ENCODE measurements at regions not wholly inside any gene's neighbourhood (a gene's known extent, or its start where the extent isn't known, plus 50 kb on each side); places are given as distances from the start of the nearest gene placed in this dataset.

- TF ChIP-seq SMARCB1 (IDR thresholded peaks at IDR 0.05; ENCODE audit: insufficient read length, low read depth) (no peak), NFYB (IDR thresholded peaks at IDR 0.05; ENCODE audit: extremely low read depth, insufficient read length) (no peak), FOSL1 (tag; conservative IDR thresholded peaks at IDR 0.05) (no peak), SMAD4 (CRISPR knock-in tag; conservative IDR thresholded peaks at IDR 0.05) (no peak), SIN3A (IDR thresholded peaks at IDR 0.05; ENCODE audit: borderline replicate concordance in 2 of 2, control insufficient read depth in 1 of 2, low read depth in 2 of 2, low read length in 2 of 2) (no peak), ZZZ3 (IDR thresholded peaks at IDR 0.05) (no peak), HDAC6 (IDR thresholded peaks at IDR 0.05; ENCODE audit: low read depth, low read length) (no peak), MEF2A (IDR thresholded peaks at IDR 0.05; ENCODE audit: control insufficient read depth, low read depth, low read length) (no peak), DPF2 (IDR thresholded peaks at IDR 0.05) (no peak), FOXP1 (CRISPR knock-in tag; IDR thresholded peaks at IDR 0.05) (no peak), HNRNPK (IDR thresholded peaks at IDR 0.05; ENCODE audit: low read depth, low read length, poor library complexity, severe bottlenecking) (no peak)
These were observed 444.7 kb upstream of the PODXL start for GRCh38 chr7:132001146-132001545.
